IMR-90 (cell line): ENCODE measurements at regions not wholly inside any gene's neighbourhood (a gene's known extent, or its start where the extent isn't known, plus 50 kb on each side); places are given as distances from the start of the nearest gene placed in this dataset.

Experiments used
- ATAC-seq: fragments of 200-7000 bp; cut with Tn5 transposase; 2 replicates; pipeline ENCODE4 v1.9.1; 2020; ENCODE audit warnings: low read depth, mild to moderate bottlenecking, moderate library complexity
- BruUV-seq: library from RNA; stranded (reverse); fragments of 400-500 nt; replicated peaks from 2 replicates; lab custom pipeline; 2021; lab: Mats Ljungman, UMichigan
- CTCF ChIA-PET: fragments of 300-600 bp; formaldehyde crosslinking; extraction: SDS; loops from one replicate; lab custom pipeline; 2021; ENCODE audit warnings: antibody characterized with exemption; lab: Yijun Ruan, JAX
- POLR2A ChIA-PET: fragments of 300-600 bp; sonication (Branson Sonifier 250); formaldehyde crosslinking; loops from one replicate; lab custom pipeline; 2022; ENCODE audit warnings: antibody characterized with exemption; ENCODE audit not compliant: unreplicated experiment; lab: Charles Lee
- DNase-seq: peaks from one replicate; pipeline ENCODE4 v3.0.0; 2013
- H2AFZ ChIP-seq: replicated peaks from 2 replicates; pipeline ENCODE3; 2013; ENCODE audit warnings: low read length, mild to moderate bottlenecking; ENCODE audit not compliant: poor library complexity
- H2AK5ac ChIP-seq: 2 replicates; pipeline ENCODE4 v1.6.1; 2013; ENCODE audit warnings: low read depth, low read length, inconsistent platforms
- H2AK9ac ChIP-seq: replicated peaks from 2 replicates; pipeline ENCODE3; 2013; ENCODE audit warnings: mild to moderate bottlenecking, low read depth, low read length, moderate library complexity; ENCODE audit not compliant: poor library complexity
- H2BK120ac ChIP-seq: 2 replicates; pipeline ENCODE4 v1.6.1; 2013; ENCODE audit warnings: low read depth, low read length, inconsistent platforms
- H2BK15ac ChIP-seq: 3 replicates; pipeline ENCODE4 v1.6.1; 2013; ENCODE audit warnings: low read depth, low read length, inconsistent platforms
- H2BK20ac ChIP-seq: 2 replicates; pipeline ENCODE4 v1.6.1; 2013; ENCODE audit warnings: low read depth, mild to moderate bottlenecking, inconsistent platforms, low read length, moderate library complexity
- H2BK5ac ChIP-seq: 2 replicates; pipeline ENCODE4 v1.6.1; 2013; ENCODE audit warnings: mild to moderate bottlenecking, low read depth, low read length, inconsistent platforms; ENCODE audit not compliant: poor library complexity, severe bottlenecking
- H3K14ac ChIP-seq: replicated peaks from 2 replicates; pipeline ENCODE4 v1.6.1; 2013; ENCODE audit warnings: low read depth, low read length, inconsistent platforms
- H3K18ac ChIP-seq: 2 replicates; pipeline ENCODE4 v1.6.1; 2013; ENCODE audit warnings: low read depth, low read length, control low read depth
- H3K23ac ChIP-seq: 2 replicates; pipeline ENCODE4 v1.6.1; 2013; ENCODE audit warnings: low read depth, low read length, inconsistent platforms
- H3K27ac ChIP-seq: 2 replicates; pipeline ENCODE4 v1.5.1; 2013; ENCODE audit warnings: mild to moderate bottlenecking, control low read depth, low read length; ENCODE audit not compliant: insufficient read depth
- H3K27me3 ChIP-seq: 2 replicates; pipeline ENCODE4 v1.6.1; 2013; ENCODE audit warnings: low read length; ENCODE audit not compliant: control insufficient read depth, insufficient read depth
- H3K36me3 ChIP-seq: 2 replicates; pipeline ENCODE4 v1.6.1; 2013; ENCODE audit warnings: low read length, mixed read lengths; ENCODE audit not compliant: control insufficient read depth, insufficient read depth
- H3K4ac ChIP-seq: 2 replicates; pipeline ENCODE4 v1.6.1; 2013; ENCODE audit warnings: low read depth, low read length, inconsistent platforms
- H3K4me1 ChIP-seq: 2 replicates; pipeline ENCODE4 v1.6.1; 2013; ENCODE audit warnings: low read length, mixed read lengths; ENCODE audit not compliant: control insufficient read depth, insufficient read depth
- H3K4me2 ChIP-seq: 2 replicates; pipeline ENCODE4 v1.6.1; 2013; ENCODE audit warnings: low read depth, mild to moderate bottlenecking, control low read depth, low read length, moderate library complexity
- H3K4me3 ChIP-seq: 2 replicates; pipeline ENCODE4 v1.5.1; 2013; ENCODE audit warnings: low read depth, mild to moderate bottlenecking, control low read depth, low read length, moderate library complexity; ENCODE audit not compliant: insufficient read depth
- H3K56ac ChIP-seq: 2 replicates; pipeline ENCODE4 v1.6.1; 2013; ENCODE audit warnings: low read length, inconsistent platforms; ENCODE audit not compliant: insufficient read depth; ENCODE audit errors: extremely low read depth
- H3K79me1 ChIP-seq, 2 experiments: 2 replicates each; pipeline ENCODE4 v1.6.1; 2013; ENCODE audit warnings: low read length in 2 of 2, inconsistent platforms in 1 of 2, low read depth in 1 of 2
- H3K9ac ChIP-seq: 2 replicates; pipeline ENCODE4 v1.6.1; 2013; ENCODE audit warnings: low read depth, low read length, control low read depth
- H3K9me1 ChIP-seq: 2 replicates; pipeline ENCODE4 v1.6.1; 2013; ENCODE audit warnings: low read length, inconsistent platforms; ENCODE audit not compliant: insufficient read depth
- H3K9me3 ChIP-seq: 2 replicates; pipeline ENCODE4 v1.6.1; 2013; ENCODE audit warnings: low read length; ENCODE audit not compliant: control insufficient read depth, insufficient read depth
- H4K20me1 ChIP-seq: 2 replicates; pipeline ENCODE4 v1.6.1; 2013; ENCODE audit warnings: low read length, inconsistent platforms; ENCODE audit not compliant: insufficient read depth
- H4K5ac ChIP-seq: 2 replicates; pipeline ENCODE4 v1.6.1; 2013; ENCODE audit warnings: mild to moderate bottlenecking, low read depth, low read length, control low read depth
- H4K8ac ChIP-seq, 2 experiments: 2 replicates each; pipeline ENCODE4 v1.6.1; 2013; ENCODE audit warnings: low read depth in 2 of 2, low read length in 2 of 2, control low read depth in 1 of 2, inconsistent platforms in 1 of 2
- H4K91ac ChIP-seq: 2 replicates; pipeline ENCODE4 v1.6.1; 2013; ENCODE audit warnings: low read depth, low read length, inconsistent platforms; ENCODE audit not compliant: insufficient read depth
- CHD1 ChIP-seq: IDR thresholded peaks from 2 replicates; pipeline ENCODE4 v1.6.1; 2012; ENCODE audit warnings: low read depth, low read length, improper control_type of control experiment
- FOS ChIP-seq: fragments of 150-350 bp; IDR thresholded peaks from 2 replicates; pipeline ENCODE4 v1.6.1; 2016; ENCODE audit warnings: low read depth, low read length
- MAFK ChIP-seq: IDR thresholded peaks from 2 replicates; pipeline ENCODE4 v1.6.1; 2012; ENCODE audit warnings: low read depth, low read length, improper control_type of control experiment
- MAZ ChIP-seq: IDR thresholded peaks from 2 replicates; pipeline ENCODE4 v1.6.1; 2012; ENCODE audit warnings: low read depth, mild to moderate bottlenecking, low read length, improper control_type of control experiment, moderate library complexity, borderline replicate concordance
- MXI1 ChIP-seq: IDR thresholded peaks from 2 replicates; pipeline ENCODE4 v1.6.1; 2012; ENCODE audit warnings: low read depth, mild to moderate bottlenecking, low read length, moderate library complexity, borderline replicate concordance
- NFE2L2 ChIP-seq: fragments of 150-350 bp; IDR thresholded peaks from 2 replicates; pipeline ENCODE4 v1.6.1; 2016; ENCODE audit warnings: low read depth, mild to moderate bottlenecking, low read length
- POLR2A ChIP-seq: IDR thresholded peaks from 2 replicates; pipeline ENCODE4 v1.6.1; 2012; ENCODE audit warnings: mild to moderate bottlenecking, low read depth, low read length
- RAD21 ChIP-seq: IDR thresholded peaks from 2 replicates; pipeline ENCODE4 v1.6.1; 2012; ENCODE audit warnings: low read length, improper control_type of control experiment
- RCOR1 ChIP-seq: IDR thresholded peaks from 2 replicates; pipeline ENCODE4 v1.6.1; 2012; ENCODE audit warnings: mild to moderate bottlenecking, low read length, improper control_type of control experiment; ENCODE audit not compliant: insufficient replicate concordance
- RFX5 ChIP-seq: IDR thresholded peaks from 2 replicates; pipeline ENCODE4 v1.8.0; 2012; ENCODE audit warnings: low read depth, mild to moderate bottlenecking, low read length, moderate library complexity
- WGBS, 2 experiments: methylation state at CpG; one replicate each; pipeline versions ENCODE4 v1.1.5 to v1.1.7; 2013; ENCODE audit warnings: missing lambda C conversion rate in 2 of 2; ENCODE audit not compliant: insufficient read length in 1 of 2; ENCODE audit errors: extremely low coverage in 2 of 2; 5-methylcytosine and 5-hydroxymethylcytosine counted together
- dilution Hi-C: fragments of 300-500 bp; cut with HindIII; formaldehyde crosslinking; loops from one replicate; pipeline ENCODE4 v1.14.3; 2018; ENCODE audit warnings: low sequenced_read_pairs; ENCODE audit not compliant: unreplicated experiment
- in situ Hi-C: fragments of 300-500 bp; cut with MboI; formaldehyde crosslinking; loops from 3 replicates; pipeline ENCODE4 v1.14.3; 2019; ENCODE audit warnings: low sequenced_read_pairs, inconsistent platforms, mixed read lengths
- intact Hi-C: fragments of 100-400 bp; cut with micrococcal nuclease; formaldehyde crosslinking; loops from 2 replicates; pipeline ENCODE4 v1.10.0; 2022
- TF ChIP-seq, protein P1 (sequence below): conservative IDR thresholded peaks from 2 replicates; pipeline ENCODE4 v1.5.1; 2012; ENCODE audit warnings: mild to moderate bottlenecking, low read depth, low read length, improper control_type of control experiment
- TF ChIP-seq, protein P2 (sequence below): fragments of 150-350 bp; IDR thresholded peaks from 2 replicates; pipeline ENCODE4 v1.6.1; 2017; ENCODE audit warnings: mild to moderate bottlenecking, antibody characterized with exemption, low read length, low read depth

DNA sequence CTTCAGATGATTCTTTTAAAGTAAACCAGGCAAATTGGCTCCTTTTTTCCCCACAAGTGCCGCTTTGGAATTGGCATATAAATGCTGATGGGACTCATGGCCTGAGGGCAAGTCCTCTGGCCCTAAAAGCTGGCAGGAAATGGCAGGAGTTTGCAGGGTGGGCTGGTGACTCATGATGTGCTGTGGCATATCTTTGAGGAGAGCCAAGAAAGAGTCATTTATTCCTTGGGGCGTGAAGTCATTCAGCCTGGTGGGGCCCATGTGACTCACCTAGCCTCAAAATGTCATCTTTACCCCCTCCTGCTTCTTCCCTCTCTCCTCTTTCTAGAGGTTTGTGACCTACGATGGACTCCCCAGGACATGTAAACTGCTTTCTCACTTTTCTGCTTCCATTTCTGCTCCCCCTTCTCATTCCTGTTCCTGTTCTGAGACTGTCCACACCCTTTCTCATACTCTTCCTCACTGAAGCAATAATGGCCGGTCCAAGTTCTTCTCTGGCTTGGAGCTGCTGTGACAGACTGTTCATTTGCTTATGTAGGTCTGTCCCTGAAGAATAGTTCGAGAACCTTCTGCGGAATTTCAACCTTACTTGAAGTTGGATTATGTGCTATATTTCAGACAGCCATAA is 326.1 kb downstream of the SATB1 start:
- H2BK5ac ChIP-seq = peak overlapping the region; percentile 44
- H4K5ac ChIP-seq = no peak overlapping the region
- 0 out of 2 replicates have a peak, but pooled peaks cover 4% of the 10 kb centered on the region for H3K9me1 ChIP-seq
- peaks cover 3% of the 10 kb centered on the region; the same call in 1 of the 2 replicates for H3K4me1 ChIP-seq
- no peaks in the 10 kb centered on the region for H3K79me1 ChIP-seq
- H3K23ac ChIP-seq = no peak overlapping the region
- H3K14ac ChIP-seq = 0 out of 2 replicates have a peak overlapping the region, but pooled peaks have one; percentile 53
- H3K4ac ChIP-seq = peak overlapping the region; percentile 17; the same call in 1 of the 2 replicates
- H4K91ac ChIP-seq = peak overlapping the region; percentile 22
- H2AK9ac ChIP-seq = no peak overlapping the region
- peak overlapping the region; percentile 29 for H2AFZ ChIP-seq
- intact Hi-C loops (no loop called here), dilution Hi-C loops (no loop called here), in situ Hi-C loops (no loop called here)
- peak overlapping the region; percentile 19; the same call in 1 of the 2 replicates for H2BK20ac ChIP-seq
- H2BK120ac ChIP-seq = peak overlapping the region; percentile 36
- no TSS peak for BruUV-seq
- peak overlapping the region; percentile 4 to 34; a peak in 3 of 4 replicates for H4K8ac ChIP-seq
- H3K9ac ChIP-seq = no peak overlapping the region
- no peak overlapping the region for H3K4me3 ChIP-seq
- ChIA-PET POLR2A (no interaction called here), CTCF (interaction anchor here (0.6 kb wide), 1 partner anchor 171 kb away, joined by 3 read pairs; no protein-coding TSS in a partner anchor)
- H3K36me3 ChIP-seq = no peaks in the 10 kb centered on the region
- peak; percentile 70 for ATAC-seq
- H3K56ac ChIP-seq = peak overlapping the region; percentile 19; the same call in 1 of the 2 replicates
- H3K9me3 ChIP-seq = peaks cover 3% of the 10 kb centered on the region
- peak; percentile 85 for DNase-seq
- TF ChIP-seq RCOR1 = no peak
- TF ChIP-seq POLR2A = no peak
- TF ChIP-seq CHD1 = no peak
- TF ChIP-seq, protein P1, sequence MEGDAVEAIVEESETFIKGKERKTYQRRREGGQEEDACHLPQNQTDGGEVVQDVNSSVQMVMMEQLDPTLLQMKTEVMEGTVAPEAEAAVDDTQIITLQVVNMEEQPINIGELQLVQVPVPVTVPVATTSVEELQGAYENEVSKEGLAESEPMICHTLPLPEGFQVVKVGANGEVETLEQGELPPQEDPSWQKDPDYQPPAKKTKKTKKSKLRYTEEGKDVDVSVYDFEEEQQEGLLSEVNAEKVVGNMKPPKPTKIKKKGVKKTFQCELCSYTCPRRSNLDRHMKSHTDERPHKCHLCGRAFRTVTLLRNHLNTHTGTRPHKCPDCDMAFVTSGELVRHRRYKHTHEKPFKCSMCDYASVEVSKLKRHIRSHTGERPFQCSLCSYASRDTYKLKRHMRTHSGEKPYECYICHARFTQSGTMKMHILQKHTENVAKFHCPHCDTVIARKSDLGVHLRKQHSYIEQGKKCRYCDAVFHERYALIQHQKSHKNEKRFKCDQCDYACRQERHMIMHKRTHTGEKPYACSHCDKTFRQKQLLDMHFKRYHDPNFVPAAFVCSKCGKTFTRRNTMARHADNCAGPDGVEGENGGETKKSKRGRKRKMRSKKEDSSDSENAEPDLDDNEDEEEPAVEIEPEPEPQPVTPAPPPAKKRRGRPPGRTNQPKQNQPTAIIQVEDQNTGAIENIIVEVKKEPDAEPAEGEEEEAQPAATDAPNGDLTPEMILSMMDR = no peak
- no peak for TF ChIP-seq MAZ
- no peak for TF ChIP-seq RAD21
- peak; percentile 82 for TF ChIP-seq FOS
- no peak for TF ChIP-seq NFE2L2
- TF ChIP-seq MXI1 = no peak
- TF ChIP-seq MAFK = peak; percentile 9; the same call in 1 of the 2 replicates
- TF ChIP-seq, protein P2, sequence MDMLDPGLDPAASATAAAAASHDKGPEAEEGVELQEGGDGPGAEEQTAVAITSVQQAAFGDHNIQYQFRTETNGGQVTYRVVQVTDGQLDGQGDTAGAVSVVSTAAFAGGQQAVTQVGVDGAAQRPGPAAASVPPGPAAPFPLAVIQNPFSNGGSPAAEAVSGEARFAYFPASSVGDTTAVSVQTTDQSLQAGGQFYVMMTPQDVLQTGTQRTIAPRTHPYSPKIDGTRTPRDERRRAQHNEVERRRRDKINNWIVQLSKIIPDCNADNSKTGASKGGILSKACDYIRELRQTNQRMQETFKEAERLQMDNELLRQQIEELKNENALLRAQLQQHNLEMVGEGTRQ = peak; percentile 76
- no peak for TF ChIP-seq RFX5
- H3K4me2 ChIP-seq = peak overlapping the region; percentile 38; the same call in 1 of the 2 replicates
- no CpG with 5 or more reads among the region's 6 CpGs for WGBS, 2 experiments
- no peaks in the 10 kb centered on the region for H4K20me1 ChIP-seq
- H2BK15ac ChIP-seq = peak overlapping the region; percentile 3; the same call in 2 of the 3 replicates
- no peak overlapping the region for H3K27ac ChIP-seq
- no peaks in the 10 kb centered on the region for H3K27me3 ChIP-seq
- H3K18ac ChIP-seq = no peak overlapping the region
- no peak overlapping the region for H2AK5ac ChIP-seq
